GM12864 (cell line): ENCODE measurements at regions not wholly inside any gene's neighbourhood (a gene's known extent, or its start where the extent isn't known, plus 50 kb on each side); places are given as distances from the start of the nearest gene placed in this dataset.

Experiments used
- DNase-seq: peaks from one replicate; pipeline ENCODE4 v3.0.0-alpha.2; 2011; ENCODE audit warnings: low read depth
- H3K4me3 ChIP-seq: 2 replicates; pipeline ENCODE4 v1.5.1; 2011; ENCODE audit warnings: mild to moderate bottlenecking, low read depth, low read length, control low read depth
- CTCF ChIP-seq: IDR thresholded peaks from 2 replicates; pipeline ENCODE4 v1.5.1; 2011; ENCODE audit warnings: low read depth, mild to moderate bottlenecking, moderate library complexity, low read length, control low read depth, inconsistent platforms; ENCODE audit errors: missing control alignments

- no peak overlapping the region for H3K4me3 ChIP-seq
- TF ChIP-seq CTCF = no peak
- DNase-seq = no peak
Observed at GRCh38 chr11:82326853-82327252, 406.8 kb downstream of the FAM181B start.

- DNase-seq = no peak
- no peak for TF ChIP-seq CTCF
- H3K4me3 ChIP-seq = no peak overlapping the region
Observed at GRCh38 chr11:82321206-82321605, 412.5 kb downstream of the FAM181B start.

GRCh38 chr11:82315093-82315492 lies 418.6 kb downstream of the FAM181B start:
- peak; percentile 39 for TF ChIP-seq CTCF
- H3K4me3 ChIP-seq = no peak overlapping the region
- DNase-seq = no peak

GRCh38 chr11:82308979-82309378 lies 424.7 kb downstream of the FAM181B start:
- H3K4me3 ChIP-seq = no peak overlapping the region
- DNase-seq = no peak
- no peak for TF ChIP-seq CTCF

- no peak overlapping the region for H3K4me3 ChIP-seq
- no peak for DNase-seq
- TF ChIP-seq CTCF = no peak
Observed at GRCh38 chr11:82305123-82305522, 428.5 kb downstream of the FAM181B start.

GRCh38 chr11:82303671-82304070 lies 430.0 kb downstream of the FAM181B start:
- DNase-seq = no peak
- H3K4me3 ChIP-seq = no peak overlapping the region
- TF ChIP-seq CTCF = no peak

- no peak for TF ChIP-seq CTCF
- H3K4me3 ChIP-seq = no peak overlapping the region
- DNase-seq = no peak
Observed at GRCh38 chr11:82288471-82288870, 445.2 kb downstream of the FAM181B start.
